GM12875 (cell line): ENCODE measurements at regions not wholly inside any gene's neighbourhood (a gene's known extent, or its start where the extent isn't known, plus 50 kb on each side); places are given as distances from the start of the nearest gene placed in this dataset.

ENCODE experiments used
- H3K4me3 ChIP-seq: one replicate; pipeline ENCODE4 v1.5.1; 2011; ENCODE audit warnings: low read depth, low read length, control low read depth
- TF ChIP-seq, protein P1 (sequence below): IDR thresholded peaks from 2 replicates; pipeline ENCODE4 v1.5.1; 2011; ENCODE audit warnings: low read depth, mild to moderate bottlenecking, control low read depth, inconsistent platforms, low read length, moderate library complexity, borderline replicate concordance; ENCODE audit not compliant: insufficient read depth

DNA sequence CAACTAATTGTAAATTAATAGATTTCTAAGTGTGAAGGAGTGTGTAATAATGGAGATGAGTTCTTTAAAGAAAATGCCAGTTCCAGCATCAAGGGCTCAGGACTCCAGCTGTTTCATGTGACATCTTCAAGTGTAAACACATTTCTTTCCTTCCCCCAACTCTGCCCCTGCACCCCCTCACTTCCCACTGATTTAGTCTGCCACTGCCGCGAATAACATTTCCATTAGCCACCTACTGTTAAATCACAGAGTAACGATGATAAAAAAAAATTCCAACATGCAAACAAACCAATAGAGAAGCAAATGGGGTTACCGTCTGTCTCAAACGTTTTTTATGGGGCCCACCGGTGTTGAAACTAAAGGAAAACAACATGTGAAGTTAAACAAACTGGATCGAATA lies 414.3 kb downstream of the SAMD5 start:
- no peak overlapping the region for H3K4me3 ChIP-seq
- TF ChIP-seq, protein P1, sequence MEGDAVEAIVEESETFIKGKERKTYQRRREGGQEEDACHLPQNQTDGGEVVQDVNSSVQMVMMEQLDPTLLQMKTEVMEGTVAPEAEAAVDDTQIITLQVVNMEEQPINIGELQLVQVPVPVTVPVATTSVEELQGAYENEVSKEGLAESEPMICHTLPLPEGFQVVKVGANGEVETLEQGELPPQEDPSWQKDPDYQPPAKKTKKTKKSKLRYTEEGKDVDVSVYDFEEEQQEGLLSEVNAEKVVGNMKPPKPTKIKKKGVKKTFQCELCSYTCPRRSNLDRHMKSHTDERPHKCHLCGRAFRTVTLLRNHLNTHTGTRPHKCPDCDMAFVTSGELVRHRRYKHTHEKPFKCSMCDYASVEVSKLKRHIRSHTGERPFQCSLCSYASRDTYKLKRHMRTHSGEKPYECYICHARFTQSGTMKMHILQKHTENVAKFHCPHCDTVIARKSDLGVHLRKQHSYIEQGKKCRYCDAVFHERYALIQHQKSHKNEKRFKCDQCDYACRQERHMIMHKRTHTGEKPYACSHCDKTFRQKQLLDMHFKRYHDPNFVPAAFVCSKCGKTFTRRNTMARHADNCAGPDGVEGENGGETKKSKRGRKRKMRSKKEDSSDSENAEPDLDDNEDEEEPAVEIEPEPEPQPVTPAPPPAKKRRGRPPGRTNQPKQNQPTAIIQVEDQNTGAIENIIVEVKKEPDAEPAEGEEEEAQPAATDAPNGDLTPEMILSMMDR: no peak

DNA sequence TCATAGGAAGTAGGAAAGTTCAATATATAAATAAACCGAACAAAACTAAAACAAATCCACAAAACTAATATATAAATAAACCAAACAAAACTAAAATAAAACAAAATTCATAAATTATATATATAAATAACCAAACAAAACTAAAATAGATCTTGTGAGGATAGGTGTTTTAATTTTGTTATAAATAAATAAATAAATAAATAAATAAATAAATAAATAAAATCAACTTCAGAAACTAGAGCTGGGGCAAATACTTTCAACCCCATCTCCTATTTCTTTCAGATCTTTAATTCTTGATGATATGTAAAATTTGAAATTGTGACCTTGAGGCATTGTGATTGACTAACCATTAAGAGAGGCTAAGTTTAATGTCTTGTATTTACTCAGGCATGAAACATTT lies 416.1 kb downstream of the SAMD5 start:
- H3K4me3 ChIP-seq: no peak overlapping the region
- TF ChIP-seq, protein P1: no peak

DNA sequence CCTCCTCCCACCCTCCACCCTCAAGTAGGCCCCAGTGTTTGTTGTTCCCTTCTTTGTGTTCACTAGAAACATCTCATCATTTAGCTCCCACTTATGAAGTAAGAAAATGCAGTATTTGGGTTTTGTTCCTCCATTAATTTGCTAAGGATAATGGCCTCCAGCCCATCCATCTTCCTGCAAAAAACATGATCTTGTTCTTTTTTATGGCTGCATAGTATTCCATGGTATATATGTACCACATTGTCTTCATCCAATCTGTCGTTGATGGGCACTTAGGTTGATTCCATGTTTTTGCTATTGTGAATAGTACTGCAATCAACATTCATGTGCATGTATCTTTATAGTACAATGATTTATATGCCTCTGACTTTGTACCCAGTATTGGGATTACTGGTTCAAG lies 416.8 kb upstream of the SASH1 start:
- TF ChIP-seq, protein P1: no peak
- no peak overlapping the region for H3K4me3 ChIP-seq

DNA sequence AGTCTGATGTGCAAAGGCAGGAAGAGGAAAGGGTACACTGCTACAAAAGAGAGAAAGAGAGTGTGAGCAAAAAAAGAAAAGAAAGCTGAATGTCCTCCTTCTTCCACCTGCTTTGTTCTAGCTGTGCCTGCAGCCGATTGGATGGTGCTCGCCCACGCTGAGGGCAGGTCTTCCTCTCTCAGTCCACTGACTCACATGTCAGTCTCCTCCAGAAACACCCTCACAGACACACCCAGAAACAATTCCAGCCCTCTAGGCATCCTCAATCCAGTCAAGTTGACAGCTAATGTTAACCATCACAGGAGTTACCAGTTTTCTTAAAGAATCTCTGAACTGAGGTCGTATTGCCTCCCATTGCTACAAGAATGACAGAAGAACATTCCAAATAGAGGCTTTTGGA lies 411.9 kb upstream of the SASH1 start:
- TF ChIP-seq, protein P1: no peak
- no peak overlapping the region for H3K4me3 ChIP-seq

DNA sequence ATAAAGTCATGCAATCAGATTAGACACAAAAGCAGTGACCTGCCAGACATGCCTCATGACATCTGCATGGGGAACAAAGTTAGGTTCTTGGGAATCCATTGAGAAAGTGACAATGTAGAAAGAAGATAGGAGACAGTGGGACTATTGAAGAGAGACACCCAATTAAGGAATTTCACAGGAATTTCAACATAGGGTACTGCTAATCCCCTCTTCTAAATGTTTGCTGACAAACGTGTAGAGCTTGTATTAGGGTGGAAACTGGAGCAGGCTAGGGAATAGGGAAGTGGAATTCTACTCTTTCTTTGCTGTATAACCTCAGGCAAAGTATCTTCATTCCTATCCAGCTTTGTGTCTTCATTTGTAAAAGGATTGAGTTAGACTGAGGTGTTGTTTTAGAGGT lies 409.4 kb upstream of the SASH1 start:
- TF ChIP-seq, protein P1: no peak

DNA sequence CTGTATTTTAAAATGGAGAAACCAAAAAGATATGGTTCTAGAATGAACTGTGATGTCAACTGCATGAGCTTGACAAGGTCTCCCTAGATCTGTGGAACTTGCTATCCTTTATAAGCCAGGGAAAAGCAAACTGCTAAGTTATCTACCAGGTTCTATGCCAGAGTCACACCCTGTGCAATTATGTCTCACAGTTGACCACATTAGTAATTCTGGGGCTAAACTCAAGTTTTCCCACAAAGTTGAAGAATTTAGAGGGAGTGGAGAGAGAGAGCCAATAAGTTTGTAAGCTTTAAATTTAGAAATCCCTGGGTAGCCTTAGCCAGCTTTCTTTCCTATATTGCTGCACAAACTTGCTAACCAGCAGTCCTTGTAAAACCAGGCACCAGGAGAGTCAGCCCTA lies 407.0 kb upstream of the SASH1 start:
- TF ChIP-seq, protein P1: no peak

More for the DNA sequence above, 409.4 kb upstream of the SASH1 start:
- H3K4me3 ChIP-seq: no peak overlapping the region

DNA sequence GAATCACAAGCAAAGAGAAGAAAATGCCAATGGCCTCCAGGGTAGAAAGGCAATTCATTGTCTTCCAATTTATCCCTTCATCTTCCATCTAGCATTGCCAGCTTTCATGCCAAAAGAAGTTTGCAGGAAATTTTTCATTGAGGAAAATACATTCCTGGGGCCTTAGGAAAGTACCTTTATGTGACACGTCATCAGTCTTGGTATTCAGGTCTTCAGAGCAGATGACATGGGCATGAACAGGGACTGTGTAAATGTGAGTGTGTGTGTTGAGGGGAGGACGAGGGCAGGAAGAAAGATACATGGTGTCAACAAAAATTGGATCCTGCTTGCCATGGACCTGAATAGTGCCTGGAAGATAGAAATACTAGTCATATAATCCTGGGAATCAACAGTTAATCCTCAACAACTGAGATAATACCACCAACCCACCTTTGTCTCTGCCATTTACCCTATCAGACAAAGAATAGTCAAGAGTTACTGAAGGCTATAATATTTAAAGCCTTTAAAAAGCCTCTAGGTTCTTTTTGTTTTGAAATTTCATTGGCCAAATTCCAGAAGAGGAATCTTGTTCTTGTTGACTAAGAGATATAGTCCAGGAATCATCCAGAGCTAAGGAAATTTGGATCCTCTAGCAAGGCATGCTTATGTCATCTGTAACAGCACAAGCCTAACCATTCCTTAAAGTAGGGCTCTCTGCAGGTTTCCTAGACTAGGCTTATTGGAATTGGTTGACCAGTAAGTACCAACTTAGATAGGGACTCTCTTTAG lies 405.8 kb upstream of the SASH1 start:
- TF ChIP-seq, protein P1: no peak
- no peak overlapping the region for H3K4me3 ChIP-seq

More for the DNA sequence above, 407.0 kb upstream of the SASH1 start:
- no peak overlapping the region for H3K4me3 ChIP-seq
